Stomach (tissue), 8 donors: ENCODE measurements at regions not wholly inside any gene's neighbourhood (a gene's known extent, or its start where the extent isn't known, plus 50 kb on each side); places are given as distances from the start of the nearest gene placed in this dataset.

ENCODE experiments used
- DNase-seq, 2 donors: peaks; one replicate each; pipeline versions ENCODE4 v3.0.0 to v3.0.0-alpha.2; 2013 to 2019
- H3K27ac ChIP-seq, 5 donors: fragments of 200-600 bp in 4 of 5; sonication (generic) in 4 of 5; one replicate each; pipeline ENCODE4 v1.5.1; 2013 to 2019; ENCODE audit warnings: mild to moderate bottlenecking in 1 of 5, moderate library complexity in 1 of 5
- H3K27me3 ChIP-seq, 3 donors: fragments of 200-600 bp; sonication (generic); one replicate each; pipeline ENCODE4 v1.5.1; 2017 to 2019; ENCODE audit warnings: mixed run types in 1 of 3
- H3K36me3 ChIP-seq, 4 donors: fragments of 200-600 bp; sonication (generic); 1 replicate in 3 of 4; 2 replicates in 1 of 4; pipeline ENCODE4 v1.5.1; 2016 to 2019
- H3K4me1 ChIP-seq, 4 donors: fragments of 200-600 bp; sonication (generic); one replicate each; pipeline ENCODE4 v1.5.1; 2016 to 2019
- H3K4me3 ChIP-seq, 4 donors: fragments of 200-600 bp; sonication (generic) in 3 of 4; one replicate each; pipeline ENCODE4 v1.5.1; 2016 to 2019; ENCODE audit warnings: mild to moderate bottlenecking in 1 of 4
- H3K9me3 ChIP-seq, 4 donors: fragments of 200-600 bp; sonication (generic); one replicate each; pipeline ENCODE4 v1.5.1; 2016 to 2019
- EP300 ChIP-seq: sonication (generic); formaldehyde crosslinking; IDR thresholded peaks from one replicate; pipeline ENCODE4 v1.6.1; 2017; ENCODE audit warnings: antibody characterized with exemption
- POLR2A ChIP-seq, 4 donors: fragments of 450-650 bp; IDR thresholded peaks; one replicate each; pipeline ENCODE4 v1.6.1; 2016; ENCODE audit warnings: antibody characterized with exemption in 4 of 4, control low read depth in 2 of 4, mild to moderate bottlenecking in 1 of 4, moderate library complexity in 1 of 4
- POLR2AphosphoS5 ChIP-seq, 3 donors: sonication (generic); formaldehyde crosslinking; IDR thresholded peaks; one replicate each; pipeline ENCODE4 v1.6.1; 2016; ENCODE audit warnings: antibody characterized with exemption in 3 of 3
- WGBS, 5 donors: extraction: QIAGEN DNeasy Blood & Tissue Kit in 3 of 5; methylation state at CpG; one replicate each; pipeline versions ENCODE4 v1.1.5 to v1.1.7; 2013 to 2018; 5-methylcytosine and 5-hydroxymethylcytosine counted together
- intact Hi-C: fragments of 100-400 bp; cut with DNase I; formaldehyde crosslinking; loops from one replicate; pipeline ENCODE4 v1.15.1; 2023; ENCODE audit warnings: low total_unique reads
- TF ChIP-seq, protein P1 (sequence below), 7 experiments: fragments of 450-650 bp in 4 of 7; fragments of 200-600 bp in 3 of 7; sonication (generic) in 3 of 7; IDR thresholded peaks; one replicate each; pipeline ENCODE4 v1.5.1; 2016 to 2019; ENCODE audit warnings: antibody characterized with exemption in 7 of 7, control low read depth in 2 of 7, mild to moderate bottlenecking in 1 of 7
- donor health status: healthy with polysubstance abuse.
- donor health status: Bipolar disorder and iron deficiency.
- donor health status: healthy.

DNA sequence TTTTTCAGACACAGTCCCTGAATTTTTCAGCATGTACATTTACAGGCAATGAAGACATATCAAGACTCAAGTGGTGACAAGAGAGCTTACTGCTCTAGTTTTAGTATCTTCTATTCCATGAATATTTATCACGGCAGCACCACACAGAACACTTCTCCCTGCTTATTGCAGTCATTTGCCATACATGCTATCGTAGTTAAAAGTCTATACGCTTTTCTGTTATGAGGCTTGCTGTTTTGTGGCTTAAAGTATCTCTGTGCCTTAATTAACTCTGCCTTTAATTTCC, 65.4 kb upstream of the GK2 start:
- intact Hi-C loops = no loop called here
- Histone ChIP-seq H3K36me3 (no peaks in the 10 kb centered on the region), H3K4me3 (no peak overlapping the region), H3K9me3 (no peaks in the 10 kb centered on the region), H3K27ac (no peak overlapping the region), H3K4me1 (no peaks in the 10 kb centered on the region), H3K27me3 (no peaks in the 10 kb centered on the region)
- no peak for DNase-seq
- 76 to 94% (median 85%) methylated on average over 3 of the region's 3 CpGs for WGBS, 5 donors
- TF ChIP-seq POLR2A (IDR thresholded peaks at IDR 0.05) (no peak), POLR2AphosphoS5 (IDR thresholded peaks at IDR 0.05) (no peak), EP300 (no peak)
- TF ChIP-seq, protein P1, sequence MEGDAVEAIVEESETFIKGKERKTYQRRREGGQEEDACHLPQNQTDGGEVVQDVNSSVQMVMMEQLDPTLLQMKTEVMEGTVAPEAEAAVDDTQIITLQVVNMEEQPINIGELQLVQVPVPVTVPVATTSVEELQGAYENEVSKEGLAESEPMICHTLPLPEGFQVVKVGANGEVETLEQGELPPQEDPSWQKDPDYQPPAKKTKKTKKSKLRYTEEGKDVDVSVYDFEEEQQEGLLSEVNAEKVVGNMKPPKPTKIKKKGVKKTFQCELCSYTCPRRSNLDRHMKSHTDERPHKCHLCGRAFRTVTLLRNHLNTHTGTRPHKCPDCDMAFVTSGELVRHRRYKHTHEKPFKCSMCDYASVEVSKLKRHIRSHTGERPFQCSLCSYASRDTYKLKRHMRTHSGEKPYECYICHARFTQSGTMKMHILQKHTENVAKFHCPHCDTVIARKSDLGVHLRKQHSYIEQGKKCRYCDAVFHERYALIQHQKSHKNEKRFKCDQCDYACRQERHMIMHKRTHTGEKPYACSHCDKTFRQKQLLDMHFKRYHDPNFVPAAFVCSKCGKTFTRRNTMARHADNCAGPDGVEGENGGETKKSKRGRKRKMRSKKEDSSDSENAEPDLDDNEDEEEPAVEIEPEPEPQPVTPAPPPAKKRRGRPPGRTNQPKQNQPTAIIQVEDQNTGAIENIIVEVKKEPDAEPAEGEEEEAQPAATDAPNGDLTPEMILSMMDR (IDR thresholded peaks at IDR 0.05) = no peak

DNA sequence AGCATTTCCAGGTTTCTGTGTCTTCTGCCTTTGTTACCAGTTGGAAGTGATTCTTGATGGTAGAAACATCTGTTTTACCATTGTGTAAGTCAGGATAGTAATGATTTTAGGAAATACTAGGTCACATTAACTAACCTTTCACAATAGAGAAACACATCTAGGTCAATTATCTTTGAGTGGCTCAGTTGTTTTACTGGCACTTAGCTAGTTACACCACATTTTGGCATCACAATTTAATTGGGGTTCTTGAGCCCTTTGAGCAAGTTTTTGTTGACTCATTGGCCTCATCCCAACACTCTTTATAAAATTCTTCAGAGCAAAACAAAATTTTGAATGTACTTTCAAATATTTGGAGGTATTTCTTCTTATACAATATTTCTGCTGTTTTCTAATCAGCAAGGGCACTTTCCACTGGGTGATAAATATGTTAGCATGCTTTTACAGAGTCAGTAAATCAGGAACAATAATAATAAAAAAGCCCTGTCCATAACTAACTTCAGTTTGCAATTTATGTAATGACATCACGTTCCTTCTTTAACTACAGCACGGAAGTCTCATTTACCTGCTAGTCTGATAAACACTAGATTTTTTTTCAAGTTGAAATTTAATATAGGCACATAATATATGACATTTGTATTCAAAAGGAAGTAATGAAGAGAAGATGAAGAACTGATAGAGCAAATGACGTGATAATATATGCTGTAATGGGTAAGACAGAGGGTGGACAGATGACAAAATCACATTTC, 64.8 kb upstream of the GK2 start:
- DNase-seq = no peak
- TF ChIP-seq EP300 (no peak), POLR2A (IDR thresholded peaks at IDR 0.05) (no peak), POLR2AphosphoS5 (IDR thresholded peaks at IDR 0.05) (no peak)
- TF ChIP-seq, protein P1 (IDR thresholded peaks at IDR 0.05) = no peak
- 79 to 90% (median 85%) methylated on average over 3 of the region's 3 CpGs for WGBS, 5 donors
- no peaks in the 10 kb centered on the region for H3K36me3 ChIP-seq
- H3K4me3 ChIP-seq = no peak overlapping the region
- H3K4me1 ChIP-seq = no peaks in the 10 kb centered on the region
- H3K27me3 ChIP-seq = no peaks in the 10 kb centered on the region
- no peak overlapping the region for H3K27ac ChIP-seq
- no peaks in the 10 kb centered on the region for H3K9me3 ChIP-seq
- intact Hi-C loops = no loop called here

DNA sequence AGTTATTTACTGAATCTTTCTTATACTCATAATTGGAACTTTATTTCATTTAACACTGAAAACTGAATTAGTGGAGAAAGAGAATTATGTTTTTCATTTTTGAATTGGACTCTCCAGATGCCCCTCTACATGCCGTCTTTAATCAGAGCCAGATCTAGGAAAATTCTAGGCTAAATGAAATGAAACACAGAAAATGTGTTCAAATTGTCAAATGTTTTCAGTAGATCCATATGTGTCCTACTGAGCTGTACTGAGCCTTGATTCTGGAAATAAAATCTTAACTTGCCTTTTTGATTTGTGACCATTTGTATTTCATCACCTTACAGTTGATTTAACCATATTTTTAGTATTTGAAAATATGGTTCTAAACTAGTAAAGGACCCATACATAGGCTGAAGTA, 64.0 kb upstream of the GK2 start:
- Histone ChIP-seq H3K36me3 (no peaks in the 10 kb centered on the region), H3K27me3 (no peaks in the 10 kb centered on the region), H3K27ac (no peak overlapping the region), H3K4me3 (no peak overlapping the region), H3K9me3 (no peaks in the 10 kb centered on the region), H3K4me1 (peaks cover 0 to 5% (median 0%) of the 10 kb centered on the region in 4 donors)
- no peak for TF ChIP-seq POLR2AphosphoS5 (IDR thresholded peaks at IDR 0.05)
- no peak for TF ChIP-seq EP300
- TF ChIP-seq, protein P1 (IDR thresholded peaks at IDR 0.05) = no peak
- no peak for TF ChIP-seq POLR2A (IDR thresholded peaks at IDR 0.05)
- no peak for DNase-seq
- WGBS, 5 donors = 90 to 100% (median 94%) methylated on average over 1 of the region's 1 CpG
- intact Hi-C loops = no loop called here

DNA sequence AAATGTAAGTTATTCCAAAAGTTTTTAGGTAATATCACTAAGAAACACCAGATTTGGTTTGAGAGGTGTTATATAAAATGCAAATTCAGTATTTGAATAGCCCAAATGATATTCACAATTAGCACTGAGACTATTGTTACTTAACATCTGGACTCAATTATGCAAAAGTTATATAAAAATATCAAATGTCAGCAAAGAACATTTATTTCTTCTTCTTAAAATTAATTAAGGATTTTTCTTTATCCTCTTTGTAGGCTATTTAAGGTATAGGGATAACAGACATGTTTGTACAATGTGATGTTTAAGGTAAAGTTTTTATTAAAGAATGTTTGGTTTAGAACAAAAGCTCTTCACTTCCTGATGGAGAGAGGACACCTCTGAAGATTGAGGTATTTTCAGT, 63.3 kb upstream of the GK2 start:
- Histone ChIP-seq H3K36me3 (no peaks in the 10 kb centered on the region), H3K27me3 (no peaks in the 10 kb centered on the region), H3K4me1 (peaks cover 0 to 10% (median 0%) of the 10 kb centered on the region in 4 donors), H3K27ac (no peak overlapping the region), H3K9me3 (no peaks in the 10 kb centered on the region), H3K4me3 (no peak overlapping the region)
- DNase-seq = no peak
- no peak for TF ChIP-seq POLR2AphosphoS5 (IDR thresholded peaks at IDR 0.05)
- TF ChIP-seq POLR2A (IDR thresholded peaks at IDR 0.05) = no peak
- TF ChIP-seq, protein P1 (IDR thresholded peaks at IDR 0.05) = no peak
- no peak for TF ChIP-seq EP300
- intact Hi-C loops = no loop called here
